Transverse colon (tissue), 3 donors: ENCODE measurements at regions not wholly inside any gene's neighbourhood (a gene's known extent, or its start where the extent isn't known, plus 50 kb on each side); places are given as distances from the start of the nearest gene placed in this dataset.

Experiments
- EP300 ChIP-seq: sonication (generic); formaldehyde crosslinking; IDR thresholded peaks from one replicate; pipeline ENCODE4 v1.6.1; 2017; ENCODE audit warnings: antibody characterized with exemption, low read depth
- TF ChIP-seq, protein P1 (sequence below), 5 experiments: fragments of 200-600 bp in 3 of 5; fragments of 450-650 bp in 2 of 5; sonication (generic) in 3 of 5; IDR thresholded peaks; 1 replicate in 2 of 5; 2 replicates in 3 of 5; pipeline ENCODE4 v1.5.1; 2016 to 2017; ENCODE audit warnings: antibody characterized with exemption in 5 of 5, inconsistent platforms in 3 of 5, mild to moderate bottlenecking in 2 of 5, moderate library complexity in 1 of 5

- TF ChIP-seq, protein P1, sequence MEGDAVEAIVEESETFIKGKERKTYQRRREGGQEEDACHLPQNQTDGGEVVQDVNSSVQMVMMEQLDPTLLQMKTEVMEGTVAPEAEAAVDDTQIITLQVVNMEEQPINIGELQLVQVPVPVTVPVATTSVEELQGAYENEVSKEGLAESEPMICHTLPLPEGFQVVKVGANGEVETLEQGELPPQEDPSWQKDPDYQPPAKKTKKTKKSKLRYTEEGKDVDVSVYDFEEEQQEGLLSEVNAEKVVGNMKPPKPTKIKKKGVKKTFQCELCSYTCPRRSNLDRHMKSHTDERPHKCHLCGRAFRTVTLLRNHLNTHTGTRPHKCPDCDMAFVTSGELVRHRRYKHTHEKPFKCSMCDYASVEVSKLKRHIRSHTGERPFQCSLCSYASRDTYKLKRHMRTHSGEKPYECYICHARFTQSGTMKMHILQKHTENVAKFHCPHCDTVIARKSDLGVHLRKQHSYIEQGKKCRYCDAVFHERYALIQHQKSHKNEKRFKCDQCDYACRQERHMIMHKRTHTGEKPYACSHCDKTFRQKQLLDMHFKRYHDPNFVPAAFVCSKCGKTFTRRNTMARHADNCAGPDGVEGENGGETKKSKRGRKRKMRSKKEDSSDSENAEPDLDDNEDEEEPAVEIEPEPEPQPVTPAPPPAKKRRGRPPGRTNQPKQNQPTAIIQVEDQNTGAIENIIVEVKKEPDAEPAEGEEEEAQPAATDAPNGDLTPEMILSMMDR (IDR thresholded peaks at IDR 0.05): no peak
- no peak for TF ChIP-seq EP300
Observed at GRCh38 chr20:40739841-40740240, 50.8 kb upstream of the MAFB start.
